ENCODE measurements at regions not wholly inside any gene's neighbourhood (a gene's known extent, or its start where the extent isn't known, plus 50 kb on each side); places are given as distances from the start of the nearest gene placed in this dataset.

GRCh38 chr11:134764966-134765365 lies 352.9 kb upstream of the B3GAT1 start:
- Histone ChIP-seq H3K9me3 (ENCODE audit: insufficient read depth, low read depth, low read length) (peaks cover 38% of the 10 kb centered on the region; the same call in 1 of the 2 replicates), H2AFZ (ENCODE audit: low read length) (no peak overlapping the region), H3K9ac (ENCODE audit: low read depth, low read length, poor library complexity, severe bottlenecking) (no peak overlapping the region), H3K79me2 (ENCODE audit: insufficient read depth, low read length) (no peaks in the 10 kb centered on the region), H3K4me1 (ENCODE audit: insufficient read depth, low read length, poor library complexity, severe bottlenecking) (no peaks in the 10 kb centered on the region), H3K4me2 (ENCODE audit: low read depth, low read length, poor library complexity, severe bottlenecking) (no peak overlapping the region), H3F3A (ENCODE audit: low read depth) (no peaks in the 10 kb centered on the region), H3K4me3 (ENCODE audit: low read length, poor library complexity, severe bottlenecking) (no peak overlapping the region), H3K27me3 (ENCODE audit: insufficient read depth, low read length, poor library complexity, severe bottlenecking) (no peaks in the 10 kb centered on the region), H3K36me3 (ENCODE audit: insufficient read depth, low read length) (no peaks in the 10 kb centered on the region), H3K9me2 (replicated peaks; ENCODE audit: low read depth, low read length) (no peaks in the 10 kb centered on the region), H4K20me1 (ENCODE audit: insufficient read depth, low read length, poor library complexity, severe bottlenecking) (no peaks in the 10 kb centered on the region)
- no peak for TF ChIP-seq CTCF (conservative IDR thresholded peaks at IDR 0.05; ENCODE audit: low read length)
- TF ChIP-seq EZH2phosphoT487 (IDR thresholded peaks at IDR 0.05; ENCODE audit: borderline replicate concordance): no peak

GRCh38 chr11:134764367-134764766 lies 352.3 kb upstream of the B3GAT1 start:
- Histone ChIP-seq H3K4me3 (ENCODE audit: low read length, poor library complexity, severe bottlenecking) (no peak overlapping the region), H3K9me3 (ENCODE audit: insufficient read depth, low read depth, low read length) (peaks cover 38% of the 10 kb centered on the region; the same call in 1 of the 2 replicates), H3K4me1 (ENCODE audit: insufficient read depth, low read length, poor library complexity, severe bottlenecking) (no peaks in the 10 kb centered on the region), H3F3A (ENCODE audit: low read depth) (no peaks in the 10 kb centered on the region), H3K9me2 (replicated peaks; ENCODE audit: low read depth, low read length) (no peaks in the 10 kb centered on the region), H4K20me1 (ENCODE audit: insufficient read depth, low read length, poor library complexity, severe bottlenecking) (no peaks in the 10 kb centered on the region), H3K79me2 (ENCODE audit: insufficient read depth, low read length) (no peaks in the 10 kb centered on the region), H3K27me3 (ENCODE audit: insufficient read depth, low read length, poor library complexity, severe bottlenecking) (no peaks in the 10 kb centered on the region), H2AFZ (ENCODE audit: low read length) (no peak overlapping the region), H3K9ac (ENCODE audit: low read depth, low read length, poor library complexity, severe bottlenecking) (no peak overlapping the region), H3K4me2 (ENCODE audit: low read depth, low read length, poor library complexity, severe bottlenecking) (no peak overlapping the region), H3K36me3 (ENCODE audit: insufficient read depth, low read length) (no peaks in the 10 kb centered on the region)
- TF ChIP-seq CTCF (conservative IDR thresholded peaks at IDR 0.05; ENCODE audit: low read length): no peak
- no peak for TF ChIP-seq EZH2phosphoT487 (IDR thresholded peaks at IDR 0.05; ENCODE audit: borderline replicate concordance)

GRCh38 chr11:134763030-134763388 lies 351.0 kb upstream of the B3GAT1 start:
- H3K79me2 ChIP-seq (ENCODE audit: insufficient read depth, low read length): no peaks in the 10 kb centered on the region
- no peak overlapping the region for H2AFZ ChIP-seq (ENCODE audit: low read length)

More at GRCh38 chr11:134763030-134763388, 351.0 kb upstream of the B3GAT1 start:
- Histone ChIP-seq H3K27me3 (ENCODE audit: insufficient read depth, low read length, poor library complexity, severe bottlenecking) (no peaks in the 10 kb centered on the region), H3K4me2 (ENCODE audit: low read depth, low read length, poor library complexity, severe bottlenecking) (no peak overlapping the region), H3K4me1 (ENCODE audit: insufficient read depth, low read length, poor library complexity, severe bottlenecking) (no peaks in the 10 kb centered on the region), H3K9me3 (ENCODE audit: insufficient read depth, low read depth, low read length) (peaks cover 35% of the 10 kb centered on the region; the same call in 1 of the 2 replicates), H3K9ac (ENCODE audit: low read depth, low read length, poor library complexity, severe bottlenecking) (no peak overlapping the region), H3F3A (ENCODE audit: low read depth) (no peaks in the 10 kb centered on the region), H3K36me3 (ENCODE audit: insufficient read depth, low read length) (no peaks in the 10 kb centered on the region), H3K4me3 (ENCODE audit: low read length, poor library complexity, severe bottlenecking) (no peak overlapping the region), H3K9me2 (replicated peaks; ENCODE audit: low read depth, low read length) (no peaks in the 10 kb centered on the region), H4K20me1 (ENCODE audit: insufficient read depth, low read length, poor library complexity, severe bottlenecking) (no peaks in the 10 kb centered on the region)
- TF ChIP-seq EZH2phosphoT487 (IDR thresholded peaks at IDR 0.05; ENCODE audit: borderline replicate concordance) (no peak), CTCF (conservative IDR thresholded peaks at IDR 0.05; ENCODE audit: low read length) (no peak)

Measured in Loucy (cell line).